HS-27A (cell line): ENCODE measurements at regions not wholly inside any gene's neighbourhood (a gene's known extent, or its start where the extent isn't known, plus 50 kb on each side); places are given as distances from the start of the nearest gene placed in this dataset.

Experiments used
- DNase-seq: peaks from one replicate; pipeline ENCODE4 v3.0.0-alpha.2; 2012; ENCODE audit warnings: low read depth, missing footprints

DNA sequence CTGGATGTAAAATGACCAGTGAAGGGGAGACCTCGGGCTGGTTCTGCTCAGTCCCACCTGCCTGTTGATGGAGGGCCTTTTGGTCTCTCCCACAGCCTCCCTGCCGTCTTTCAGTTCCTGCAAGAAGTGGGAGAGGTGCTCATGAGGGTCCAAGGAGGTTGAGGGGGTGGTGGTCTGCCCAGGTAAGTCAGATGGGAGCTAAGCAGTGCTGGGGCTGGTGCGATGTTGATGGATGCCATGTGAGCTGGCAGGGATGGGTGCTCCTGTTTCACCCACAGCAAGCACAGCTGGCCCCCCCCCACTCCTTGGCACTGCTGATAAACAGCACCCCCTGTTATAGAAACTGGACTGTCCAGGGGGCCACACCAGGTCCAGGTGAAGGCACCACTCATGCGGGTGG lies 145.6 kb downstream of the NSG2 start:
- no peak for DNase-seq

- no peak for DNase-seq
Observed at GRCh38 chr5:174191850-174192655, 146.5 kb downstream of the NSG2 start.

DNA sequence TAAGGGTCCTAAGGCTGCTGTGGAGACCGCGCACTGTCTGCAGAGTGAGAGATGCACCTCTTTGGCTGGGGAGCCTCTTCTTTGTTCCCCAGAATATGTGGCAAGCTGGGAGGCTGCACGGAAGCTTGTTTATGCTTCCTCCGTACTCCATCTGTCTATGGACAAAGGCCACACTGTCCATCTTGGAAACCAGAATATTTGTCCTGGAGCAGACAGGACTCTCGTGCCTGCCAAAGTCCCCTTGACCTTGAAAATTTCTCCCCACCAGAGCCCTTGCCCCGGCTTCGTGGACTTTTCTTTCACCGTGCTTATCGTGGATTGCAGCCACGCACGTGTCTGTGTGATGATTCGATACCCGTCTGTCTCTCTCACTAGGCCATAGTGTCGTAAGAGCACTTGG lies 147.4 kb downstream of the NSG2 start:
- DNase-seq, result no peak

GRCh38 chr5:174195517-174195916 lies 150.0 kb downstream of the NSG2 start:
- no peak for DNase-seq

GRCh38 chr5:174197929-174198328 lies 152.4 kb downstream of the NSG2 start:
- DNase-seq, result no peak

GRCh38 chr5:174198541-174198940 lies 153.0 kb downstream of the NSG2 start:
- DNase-seq, result no peak

- DNase-seq, result no peak
Observed at GRCh38 chr5:174202996-174203395, 157.5 kb downstream of the NSG2 start.

DNA sequence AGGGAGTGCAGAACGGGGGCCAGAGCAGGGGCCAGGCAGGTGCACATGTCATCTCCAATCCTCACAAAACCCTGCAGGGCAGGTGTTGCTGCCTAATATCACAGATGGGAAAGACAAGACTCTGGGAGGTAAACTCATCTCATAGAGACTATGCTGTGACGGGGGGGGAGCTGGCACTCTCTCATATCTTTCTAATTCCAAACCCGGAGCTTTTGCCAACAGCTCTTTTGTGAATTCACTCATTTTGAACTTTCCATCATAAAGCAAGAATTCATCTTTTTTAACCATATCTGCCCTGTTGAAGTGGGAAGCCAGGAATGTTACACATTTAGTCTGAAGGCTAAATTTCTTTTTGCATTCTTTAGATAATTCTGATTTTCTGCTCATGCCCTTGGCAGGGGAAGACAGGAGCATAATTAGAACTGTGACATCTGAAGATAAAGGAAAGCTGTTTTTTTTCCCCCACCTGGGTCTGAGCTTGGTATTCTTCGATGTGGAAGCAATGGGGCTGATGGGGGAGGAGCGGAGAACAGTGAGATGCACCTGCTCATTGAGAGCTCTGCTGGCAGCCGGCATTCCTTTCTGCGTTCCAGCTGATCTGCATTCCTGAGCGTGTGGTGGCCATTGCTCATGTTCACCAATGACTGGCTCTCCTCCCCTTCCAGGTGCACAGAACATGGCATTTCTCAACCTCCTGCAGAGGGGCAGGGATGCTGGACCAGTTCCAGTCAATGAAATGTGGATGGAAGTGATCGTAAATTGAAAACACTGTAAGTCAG lies 159.2 kb downstream of the NSG2 start:
- no peak for DNase-seq

GRCh38 chr5:174205939-174206338 lies 160.4 kb downstream of the NSG2 start:
- DNase-seq, result no peak

- DNase-seq, result no peak
Observed at GRCh38 chr5:174210596-174211276, 165.2 kb downstream of the NSG2 start.

DNA sequence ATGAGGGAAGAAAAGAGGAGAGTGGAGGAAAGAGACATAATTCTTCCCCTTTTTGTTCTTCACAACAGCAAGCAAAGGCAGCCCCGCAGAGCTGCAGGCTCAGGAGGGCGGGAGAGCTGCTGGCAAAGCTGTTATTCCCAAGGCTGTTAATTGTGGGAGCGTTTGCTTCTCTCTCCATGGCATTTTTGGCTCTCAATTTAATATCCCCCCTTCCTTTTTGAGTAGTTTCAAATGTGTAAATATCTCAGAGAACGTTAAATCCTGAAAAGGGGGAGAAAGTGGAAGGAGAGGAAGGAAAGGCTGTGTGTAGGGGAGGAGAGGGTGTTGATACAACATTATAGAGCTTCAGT lies 165.7 kb downstream of the NSG2 start:
- no peak for DNase-seq

- no peak for DNase-seq
Observed at GRCh38 chr5:174217527-174217926, 172.0 kb downstream of the NSG2 start.

DNA sequence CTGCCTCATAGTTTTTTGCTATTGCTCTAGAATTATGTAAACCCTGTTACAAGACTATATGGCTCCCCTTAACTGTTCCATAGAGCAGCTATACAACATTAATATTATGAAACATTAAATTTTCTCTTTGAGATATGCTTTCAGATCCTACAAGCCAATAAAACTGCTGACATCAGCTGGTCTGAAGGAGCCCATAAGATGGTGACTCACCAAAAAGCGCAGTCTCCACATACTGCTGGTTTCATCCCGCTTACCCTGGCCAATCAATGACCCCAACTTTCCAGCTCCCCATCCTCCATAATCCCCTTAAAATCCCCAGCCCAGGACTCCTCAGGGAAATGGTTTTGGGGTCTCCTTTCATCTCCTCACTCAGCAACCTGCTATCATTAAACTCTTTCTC lies 172.7 kb downstream of the NSG2 start:
- no peak for DNase-seq

GRCh38 chr5:174220417-174220816 lies 174.9 kb downstream of the NSG2 start:
- DNase-seq, result no peak

GRCh38 chr5:174221436-174221835 lies 175.9 kb downstream of the NSG2 start:
- DNase-seq, result no peak

- no peak for DNase-seq
Observed at GRCh38 chr5:174221946-174222345, 176.4 kb downstream of the NSG2 start.

DNA sequence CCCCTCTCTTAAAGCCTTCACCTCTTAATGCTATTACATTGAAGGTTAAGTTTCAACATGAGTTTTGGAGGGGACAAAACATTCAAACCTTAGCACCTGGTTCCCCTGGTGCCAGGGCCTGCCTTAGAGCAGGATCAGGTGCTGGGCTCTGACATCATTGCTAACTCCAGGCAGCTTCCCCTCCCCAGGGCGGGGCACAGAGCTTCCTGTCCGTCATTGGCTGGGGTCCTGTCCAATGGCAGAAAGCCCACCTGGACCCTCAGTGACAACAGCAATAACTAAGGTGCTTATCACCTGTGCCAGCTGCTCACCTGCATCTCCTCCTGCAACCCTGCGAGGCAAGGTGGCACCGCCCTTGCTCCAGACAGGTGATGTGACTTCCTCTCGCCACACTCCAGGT lies 177.4 kb downstream of the NSG2 start:
- DNase-seq, result no peak

- no peak for DNase-seq
Observed at GRCh38 chr5:174223355-174223754, 177.8 kb downstream of the NSG2 start.

GRCh38 chr5:174229068-174229467 lies 183.6 kb downstream of the NSG2 start:
- no peak for DNase-seq

- DNase-seq, result no peak
Observed at GRCh38 chr5:174229514-174230370, 184.2 kb downstream of the NSG2 start.

- no peak for DNase-seq
Observed at GRCh38 chr5:174231956-174232487, 186.5 kb downstream of the NSG2 start.

GRCh38 chr5:174234388-174234787 lies 188.9 kb downstream of the NSG2 start:
- DNase-seq, result no peak
